DOHH2 (cell line): ENCODE measurements at regions not wholly inside any gene's neighbourhood (a gene's known extent, or its start where the extent isn't known, plus 50 kb on each side); places are given as distances from the start of the nearest gene placed in this dataset.
"Not testable (repeated sequence)": the region's sequence is repeated elsewhere in the genome, so short reads cannot be mapped to it uniquely, and the experiment has no call there.

Source experiments
- CTCF ChIP-seq: fragments of 200-600 bp; sonication (generic); IDR thresholded peaks from one replicate; pipeline ENCODE4 v1.5.1; 2014; ENCODE audit warnings: antibody characterized with exemption, mild to moderate bottlenecking, low read depth, low read length; ENCODE audit not compliant: poor library complexity, severe bottlenecking
- EZH2phosphoT487 ChIP-seq: fragments of 200-600 bp; sonication (generic); IDR thresholded peaks from 2 replicates; pipeline ENCODE4 v1.6.1; 2017; ENCODE audit warnings: borderline replicate concordance, mild to moderate bottlenecking, antibody characterized with exemption, low read length, moderate library complexity, mixed read lengths

- not testable (repeated sequence) for TF ChIP-seq CTCF, EZH2phosphoT487
These were observed 531.9 kb downstream of the STK39 start for GRCh38 chr2:167715498-167715897.
